PFSK-1 (cell line): ENCODE measurements at regions not wholly inside any gene's neighbourhood (a gene's known extent, or its start where the extent isn't known, plus 50 kb on each side); places are given as distances from the start of the nearest gene placed in this dataset.

Experiments used
- FOXP2 ChIP-seq: optimal IDR thresholded peaks from 2 replicates; pipeline ENCODE3; 2011; ENCODE audit warnings: borderline replicate concordance, control low read depth, inconsistent platforms; ENCODE audit not compliant: insufficient read depth; ENCODE audit errors: extremely low read length, extremely low read depth
- POLR2AphosphoS5 ChIP-seq: IDR thresholded peaks from 2 replicates; pipeline ENCODE4 v1.6.1; 2012; ENCODE audit warnings: low read depth, mild to moderate bottlenecking, control low read depth, low read length, moderate library complexity
- SIN3A ChIP-seq: IDR thresholded peaks from 2 replicates; pipeline ENCODE4 v1.6.1; 2012; ENCODE audit warnings: mild to moderate bottlenecking, low read length, moderate library complexity, borderline replicate concordance; ENCODE audit not compliant: insufficient read depth
- TAF1 ChIP-seq: IDR thresholded peaks from 2 replicates; pipeline ENCODE4 v1.6.1; 2012; ENCODE audit warnings: low read length, control low read depth, borderline replicate concordance; ENCODE audit not compliant: insufficient read depth
- TF ChIP-seq, protein P1 (sequence below), 2 experiments: IDR thresholded peaks; 2 replicates each; pipeline versions ENCODE4 v1.6.1 to v1.8.0; 2011 to 2012; ENCODE audit warnings: low read depth in 2 of 2, low read length in 2 of 2, control low read depth in 1 of 2, inconsistent platforms in 1 of 2, mild to moderate bottlenecking in 1 of 2, moderate library complexity in 1 of 2; ENCODE audit not compliant: insufficient read depth in 1 of 2

DNA sequence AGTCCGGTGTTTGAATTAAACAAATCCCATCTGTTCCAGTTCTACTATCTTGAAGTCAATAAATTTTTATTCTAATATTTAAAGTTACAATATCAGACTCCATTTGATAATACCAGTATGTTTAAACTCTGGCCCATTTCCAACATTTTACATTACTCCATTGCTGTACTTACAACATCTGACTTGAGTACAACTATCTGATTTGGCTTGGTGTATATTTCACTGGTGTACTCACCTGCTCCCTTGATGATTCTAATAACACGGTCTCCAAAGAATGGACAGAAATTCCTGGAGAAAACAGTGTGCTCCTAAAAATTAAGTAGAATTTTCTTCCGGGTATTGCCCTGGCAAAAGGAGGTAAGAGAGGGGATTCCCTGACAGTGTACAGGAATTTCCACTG lies 680.5 kb upstream of the ADAMTS5 start:
- no peak for TF ChIP-seq SIN3A
- TF ChIP-seq POLR2AphosphoS5: no peak
- TF ChIP-seq TAF1: no peak
- TF ChIP-seq, protein P1, sequence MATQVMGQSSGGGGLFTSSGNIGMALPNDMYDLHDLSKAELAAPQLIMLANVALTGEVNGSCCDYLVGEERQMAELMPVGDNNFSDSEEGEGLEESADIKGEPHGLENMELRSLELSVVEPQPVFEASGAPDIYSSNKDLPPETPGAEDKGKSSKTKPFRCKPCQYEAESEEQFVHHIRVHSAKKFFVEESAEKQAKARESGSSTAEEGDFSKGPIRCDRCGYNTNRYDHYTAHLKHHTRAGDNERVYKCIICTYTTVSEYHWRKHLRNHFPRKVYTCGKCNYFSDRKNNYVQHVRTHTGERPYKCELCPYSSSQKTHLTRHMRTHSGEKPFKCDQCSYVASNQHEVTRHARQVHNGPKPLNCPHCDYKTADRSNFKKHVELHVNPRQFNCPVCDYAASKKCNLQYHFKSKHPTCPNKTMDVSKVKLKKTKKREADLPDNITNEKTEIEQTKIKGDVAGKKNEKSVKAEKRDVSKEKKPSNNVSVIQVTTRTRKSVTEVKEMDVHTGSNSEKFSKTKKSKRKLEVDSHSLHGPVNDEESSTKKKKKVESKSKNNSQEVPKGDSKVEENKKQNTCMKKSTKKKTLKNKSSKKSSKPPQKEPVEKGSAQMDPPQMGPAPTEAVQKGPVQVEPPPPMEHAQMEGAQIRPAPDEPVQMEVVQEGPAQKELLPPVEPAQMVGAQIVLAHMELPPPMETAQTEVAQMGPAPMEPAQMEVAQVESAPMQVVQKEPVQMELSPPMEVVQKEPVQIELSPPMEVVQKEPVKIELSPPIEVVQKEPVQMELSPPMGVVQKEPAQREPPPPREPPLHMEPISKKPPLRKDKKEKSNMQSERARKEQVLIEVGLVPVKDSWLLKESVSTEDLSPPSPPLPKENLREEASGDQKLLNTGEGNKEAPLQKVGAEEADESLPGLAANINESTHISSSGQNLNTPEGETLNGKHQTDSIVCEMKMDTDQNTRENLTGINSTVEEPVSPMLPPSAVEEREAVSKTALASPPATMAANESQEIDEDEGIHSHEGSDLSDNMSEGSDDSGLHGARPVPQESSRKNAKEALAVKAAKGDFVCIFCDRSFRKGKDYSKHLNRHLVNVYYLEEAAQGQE (IDR thresholded peaks at IDR 0.05; ENCODE audit: insufficient read depth in 1 of 2, low read depth in 2 of 2, low read length in 2 of 2): no peak
- TF ChIP-seq FOXP2: no peak

DNA sequence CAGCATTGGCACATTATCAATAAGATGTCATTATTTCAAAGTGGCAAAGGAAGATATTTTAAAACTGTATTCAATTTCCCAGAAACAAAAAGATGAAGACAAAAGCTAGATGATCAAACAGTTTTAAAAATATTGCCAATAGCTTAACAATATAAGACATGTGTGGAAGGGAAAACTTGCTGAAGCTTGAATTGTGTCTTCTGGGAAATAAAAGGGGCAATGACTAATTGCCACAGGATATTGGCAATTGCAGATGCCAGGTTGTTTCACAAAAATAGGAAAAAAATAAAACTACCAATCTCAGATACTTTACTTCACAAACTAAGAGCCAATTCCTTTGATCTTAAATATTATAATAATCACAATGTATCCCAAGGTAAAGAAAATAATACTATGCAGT lies 679.8 kb upstream of the ADAMTS5 start:
- TF ChIP-seq POLR2AphosphoS5: no peak
- TF ChIP-seq FOXP2: no peak
- TF ChIP-seq, protein P1 (IDR thresholded peaks at IDR 0.05; ENCODE audit: insufficient read depth in 1 of 2, low read depth in 2 of 2, low read length in 2 of 2): no peak
- TF ChIP-seq SIN3A: no peak
- no peak for TF ChIP-seq TAF1

DNA sequence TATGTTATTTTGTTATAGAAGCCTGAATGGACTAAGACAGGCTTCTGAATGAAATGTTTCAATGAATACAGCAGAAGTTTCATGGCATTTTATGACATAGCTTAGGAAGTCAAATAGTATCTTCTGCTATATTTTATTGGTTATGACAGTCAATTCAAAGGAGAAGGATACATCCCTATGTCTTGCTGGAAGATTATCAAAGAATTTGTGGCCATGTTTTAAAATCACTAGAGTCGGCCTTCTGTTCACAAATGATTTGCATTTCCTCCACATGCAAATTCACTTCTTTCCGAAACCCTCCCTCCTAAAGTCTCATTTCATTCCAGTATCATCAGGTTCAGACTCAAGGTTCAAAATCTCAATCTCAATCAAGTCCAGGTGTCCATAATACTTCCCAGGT lies 679.2 kb upstream of the ADAMTS5 start:
- TF ChIP-seq FOXP2 (no peak), TAF1 (no peak), POLR2AphosphoS5 (no peak), SIN3A (no peak)
- TF ChIP-seq, protein P1 (IDR thresholded peaks at IDR 0.05; ENCODE audit: insufficient read depth in 1 of 2, low read depth in 2 of 2, low read length in 2 of 2): no peak

DNA sequence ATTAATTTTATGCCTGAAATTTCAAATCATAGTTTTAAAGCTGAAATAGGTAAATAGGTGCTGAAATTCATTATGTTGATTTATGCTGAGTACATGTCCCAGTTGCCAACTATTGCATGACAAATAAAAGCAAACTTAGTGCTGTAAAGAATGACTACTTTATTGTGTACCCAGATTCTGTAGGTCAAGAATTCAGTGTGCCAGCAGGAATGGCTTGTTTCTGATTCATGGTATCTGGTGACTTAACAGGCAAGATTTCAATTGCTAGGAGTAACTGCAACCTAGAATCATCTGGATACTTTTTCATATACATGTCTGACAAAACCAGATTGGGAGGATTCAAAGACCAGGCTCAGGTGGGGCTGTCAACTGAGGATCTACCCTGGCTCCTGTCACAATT lies 678.4 kb upstream of the ADAMTS5 start:
- TF ChIP-seq SIN3A: no peak
- TF ChIP-seq TAF1: no peak
- TF ChIP-seq, protein P1 (IDR thresholded peaks at IDR 0.05; ENCODE audit: insufficient read depth in 1 of 2, low read depth in 2 of 2, low read length in 2 of 2): no peak
- TF ChIP-seq FOXP2: no peak
- TF ChIP-seq POLR2AphosphoS5: no peak

DNA sequence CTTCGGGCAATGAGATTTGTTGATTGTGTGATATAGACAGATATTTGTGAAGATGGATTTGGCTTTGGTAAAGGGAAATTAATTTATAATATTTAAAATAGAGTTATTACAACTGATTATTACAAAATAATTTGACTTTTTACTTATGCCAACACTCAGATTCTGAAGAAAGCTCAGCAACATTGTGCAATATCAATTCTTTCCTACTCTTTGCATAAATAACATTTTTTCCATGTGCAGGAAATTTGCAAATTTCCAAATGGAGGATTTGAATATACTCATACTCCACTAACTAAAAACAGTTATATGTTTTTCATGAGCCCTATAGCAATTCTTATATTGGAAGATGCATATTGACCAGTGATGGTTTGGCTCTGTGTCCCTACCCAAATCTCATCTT lies 676.4 kb upstream of the ADAMTS5 start:
- TF ChIP-seq, protein P1 (IDR thresholded peaks at IDR 0.05; ENCODE audit: insufficient read depth in 1 of 2, low read depth in 2 of 2, low read length in 2 of 2): no peak
- TF ChIP-seq POLR2AphosphoS5 (no peak), TAF1 (no peak), SIN3A (no peak), FOXP2 (no peak)
